Fibroblast of lung (primary cell): ENCODE measurements at regions not wholly inside any gene's neighbourhood (a gene's known extent, or its start where the extent isn't known, plus 50 kb on each side); places are given as distances from the start of the nearest gene placed in this dataset.

Experiments
- EZH2 ChIP-seq: IDR thresholded peaks from 2 replicates; pipeline ENCODE4 v1.5.1; 2012; ENCODE audit warnings: low read length, control low read depth, mild to moderate bottlenecking; ENCODE audit errors: missing control alignments
- TF ChIP-seq, protein P1 (sequence below), 2 donors: IDR thresholded peaks in 1 of 2; conservative IDR thresholded peaks in 1 of 2; 1 replicate in 1 of 2; 2 replicates in 1 of 2; pipeline ENCODE4 v1.5.1; 2011 to 2012; ENCODE audit warnings: low read length in 2 of 2, control low read depth in 1 of 2, inconsistent platforms in 1 of 2, low read depth in 1 of 2, mild to moderate bottlenecking in 1 of 2

GRCh38 chr15:39154776-39155175 lies 426.1 kb upstream of the THBS1 start:
- TF ChIP-seq, protein P1, sequence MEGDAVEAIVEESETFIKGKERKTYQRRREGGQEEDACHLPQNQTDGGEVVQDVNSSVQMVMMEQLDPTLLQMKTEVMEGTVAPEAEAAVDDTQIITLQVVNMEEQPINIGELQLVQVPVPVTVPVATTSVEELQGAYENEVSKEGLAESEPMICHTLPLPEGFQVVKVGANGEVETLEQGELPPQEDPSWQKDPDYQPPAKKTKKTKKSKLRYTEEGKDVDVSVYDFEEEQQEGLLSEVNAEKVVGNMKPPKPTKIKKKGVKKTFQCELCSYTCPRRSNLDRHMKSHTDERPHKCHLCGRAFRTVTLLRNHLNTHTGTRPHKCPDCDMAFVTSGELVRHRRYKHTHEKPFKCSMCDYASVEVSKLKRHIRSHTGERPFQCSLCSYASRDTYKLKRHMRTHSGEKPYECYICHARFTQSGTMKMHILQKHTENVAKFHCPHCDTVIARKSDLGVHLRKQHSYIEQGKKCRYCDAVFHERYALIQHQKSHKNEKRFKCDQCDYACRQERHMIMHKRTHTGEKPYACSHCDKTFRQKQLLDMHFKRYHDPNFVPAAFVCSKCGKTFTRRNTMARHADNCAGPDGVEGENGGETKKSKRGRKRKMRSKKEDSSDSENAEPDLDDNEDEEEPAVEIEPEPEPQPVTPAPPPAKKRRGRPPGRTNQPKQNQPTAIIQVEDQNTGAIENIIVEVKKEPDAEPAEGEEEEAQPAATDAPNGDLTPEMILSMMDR (conservative IDR thresholded peaks at IDR 0.05 in 1 of 2, IDR thresholded peaks at IDR 0.05 in 1 of 2; ENCODE audit: low read depth in 1 of 2, low read length in 2 of 2): no peak
- no peak for TF ChIP-seq EZH2
